ENCODE measurements at regions not wholly inside any gene's neighbourhood (a gene's known extent, or its start where the extent isn't known, plus 50 kb on each side); places are given as distances from the start of the nearest gene placed in this dataset.

DNA sequence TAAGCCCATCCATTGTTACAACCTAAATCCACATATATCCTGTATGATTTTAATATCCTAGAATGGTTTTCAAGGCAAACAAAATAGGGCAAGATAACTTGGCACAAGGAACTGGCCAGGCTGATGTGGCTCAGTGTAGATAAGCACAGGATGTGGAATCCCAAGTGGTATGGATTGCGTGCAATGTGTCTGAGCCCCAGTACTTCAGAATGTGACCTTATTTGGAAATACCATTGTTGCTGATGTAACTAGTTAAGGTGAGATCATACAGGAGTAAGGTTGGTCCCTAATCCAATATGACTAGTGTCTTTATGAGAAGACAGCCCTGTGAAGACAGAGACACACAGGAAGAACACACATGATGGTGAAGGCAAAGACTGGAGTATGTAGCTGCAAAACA is 72.4 kb downstream of the IL21 start:
- no peak overlapping the region for H3K4me3 ChIP-seq (ENCODE audit: low read length in 3 of 3)
- no peaks in the 10 kb centered on the region for H3K4me1 ChIP-seq (ENCODE audit: control insufficient read depth in 2 of 3, insufficient read depth in 2 of 3, low read depth in 1 of 3, low read length in 3 of 3)
- DNase-seq = no peak
- no peaks in the 10 kb centered on the region for H3K9me3 ChIP-seq (ENCODE audit: control insufficient read depth in 2 of 3, insufficient read depth in 1 of 3, low read length in 3 of 3)
- no peak for FAIRE-seq
- intact Hi-C loops (cut with DNase I) = no loop called here
- H3K36me3 ChIP-seq (ENCODE audit: control insufficient read depth in 2 of 3, insufficient read depth in 3 of 3, low read length in 3 of 3) = no peaks in the 10 kb centered on the region
- H3K9ac ChIP-seq (ENCODE audit: low read length in 3 of 3) = no peak overlapping the region
- TF ChIP-seq, protein P1, sequence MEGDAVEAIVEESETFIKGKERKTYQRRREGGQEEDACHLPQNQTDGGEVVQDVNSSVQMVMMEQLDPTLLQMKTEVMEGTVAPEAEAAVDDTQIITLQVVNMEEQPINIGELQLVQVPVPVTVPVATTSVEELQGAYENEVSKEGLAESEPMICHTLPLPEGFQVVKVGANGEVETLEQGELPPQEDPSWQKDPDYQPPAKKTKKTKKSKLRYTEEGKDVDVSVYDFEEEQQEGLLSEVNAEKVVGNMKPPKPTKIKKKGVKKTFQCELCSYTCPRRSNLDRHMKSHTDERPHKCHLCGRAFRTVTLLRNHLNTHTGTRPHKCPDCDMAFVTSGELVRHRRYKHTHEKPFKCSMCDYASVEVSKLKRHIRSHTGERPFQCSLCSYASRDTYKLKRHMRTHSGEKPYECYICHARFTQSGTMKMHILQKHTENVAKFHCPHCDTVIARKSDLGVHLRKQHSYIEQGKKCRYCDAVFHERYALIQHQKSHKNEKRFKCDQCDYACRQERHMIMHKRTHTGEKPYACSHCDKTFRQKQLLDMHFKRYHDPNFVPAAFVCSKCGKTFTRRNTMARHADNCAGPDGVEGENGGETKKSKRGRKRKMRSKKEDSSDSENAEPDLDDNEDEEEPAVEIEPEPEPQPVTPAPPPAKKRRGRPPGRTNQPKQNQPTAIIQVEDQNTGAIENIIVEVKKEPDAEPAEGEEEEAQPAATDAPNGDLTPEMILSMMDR (IDR thresholded peaks at IDR 0.05; ENCODE audit: borderline replicate concordance, extremely low read depth, insufficient read depth) = no peak
- H3K27ac ChIP-seq (ENCODE audit: low read depth in 2 of 2, low read length in 2 of 2) = no peak overlapping the region
- H3K27me3 ChIP-seq (ENCODE audit: control insufficient read depth, insufficient read depth, low read length) = no peaks in the 10 kb centered on the region

DNA sequence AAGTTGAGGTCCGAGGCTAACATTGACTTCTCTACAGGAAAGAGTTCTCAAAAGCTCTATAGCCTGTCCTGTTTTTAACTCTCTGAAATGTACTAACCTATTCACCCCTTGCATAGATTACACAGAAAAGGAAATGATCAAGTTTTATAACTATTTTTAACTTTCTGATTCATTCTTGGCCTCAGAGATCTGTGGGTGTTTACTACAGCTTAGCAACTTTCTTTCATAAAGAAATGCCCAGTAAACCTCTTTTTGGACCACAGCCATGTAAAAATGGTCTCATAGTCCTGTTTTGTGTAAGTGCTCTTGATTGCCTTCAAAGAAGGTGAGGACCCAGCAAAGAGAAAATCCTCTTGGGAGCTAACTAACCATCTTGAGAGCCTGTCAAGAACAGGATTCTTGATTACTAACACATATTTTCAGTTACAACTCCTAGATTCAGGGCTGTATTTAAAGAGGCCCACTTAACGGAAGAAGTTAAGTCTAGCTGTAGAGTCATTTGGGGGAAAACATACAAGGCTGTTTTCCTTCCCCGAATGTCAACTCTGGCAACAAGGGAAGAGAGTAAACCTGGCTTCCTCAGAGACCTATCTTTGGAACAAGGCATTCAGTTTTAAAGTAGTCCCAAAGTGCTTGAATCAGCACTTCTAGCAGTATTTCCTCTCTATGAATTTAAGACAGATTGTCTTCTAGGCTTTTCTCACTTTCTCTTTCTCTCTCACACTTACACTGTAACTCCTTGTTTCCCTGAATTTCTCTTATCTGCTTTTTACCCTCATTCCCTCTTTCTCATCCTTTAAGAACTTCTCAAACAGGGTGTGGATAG is 78.2 kb downstream of the IL21 start:
- Histone ChIP-seq H3K4me1 (ENCODE audit: control insufficient read depth in 2 of 3, insufficient read depth in 2 of 3, low read depth in 1 of 3, low read length in 3 of 3) (no peaks in the 10 kb centered on the region), H3K36me3 (ENCODE audit: control insufficient read depth in 2 of 3, insufficient read depth in 3 of 3, low read length in 3 of 3) (no peaks in the 10 kb centered on the region), H3K9me3 (ENCODE audit: control insufficient read depth in 2 of 3, insufficient read depth in 1 of 3, low read length in 3 of 3) (no peaks in the 10 kb centered on the region), H3K9ac (ENCODE audit: low read length in 3 of 3) (no peak overlapping the region), H3K27ac (ENCODE audit: low read depth in 2 of 2, low read length in 2 of 2) (no peak overlapping the region), H3K4me3 (ENCODE audit: low read length in 3 of 3) (no peak overlapping the region), H3K27me3 (ENCODE audit: control insufficient read depth, insufficient read depth, low read length) (no peaks in the 10 kb centered on the region)
- FAIRE-seq (no peak), DNase-seq (no peak)
- TF ChIP-seq, protein P1 (IDR thresholded peaks at IDR 0.05; ENCODE audit: borderline replicate concordance, extremely low read depth, insufficient read depth) = no peak
- intact Hi-C loops (cut with DNase I) = no loop called here

DNA sequence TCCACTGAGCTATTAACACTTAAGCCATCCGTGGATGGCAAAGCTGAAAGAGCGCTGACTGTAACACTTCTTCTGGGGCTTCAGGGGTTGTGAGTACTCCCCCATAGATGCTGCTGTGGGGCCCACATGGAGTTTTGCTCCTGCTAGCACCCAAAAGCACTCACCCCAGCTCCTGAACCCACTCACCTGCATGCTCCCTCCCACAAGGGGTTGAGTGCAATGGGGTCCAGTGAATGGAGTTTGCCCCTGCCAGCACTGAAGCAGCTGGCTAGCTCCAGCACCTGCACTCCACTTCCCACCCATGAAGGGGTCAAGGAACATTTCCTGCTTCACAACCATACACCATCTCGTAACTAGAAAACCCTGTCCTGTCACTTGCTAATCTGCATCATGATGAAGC is 78.9 kb downstream of the IL21 start:
- Histone ChIP-seq H3K27me3 (ENCODE audit: control insufficient read depth, insufficient read depth, low read length) (no peaks in the 10 kb centered on the region), H3K4me1 (ENCODE audit: control insufficient read depth in 2 of 3, insufficient read depth in 2 of 3, low read depth in 1 of 3, low read length in 3 of 3) (no peaks in the 10 kb centered on the region), H3K9ac (ENCODE audit: low read length in 3 of 3) (no peak overlapping the region), H3K9me3 (ENCODE audit: control insufficient read depth in 2 of 3, insufficient read depth in 1 of 3, low read length in 3 of 3) (no peaks in the 10 kb centered on the region), H3K27ac (ENCODE audit: low read depth in 2 of 2, low read length in 2 of 2) (no peak overlapping the region), H3K4me3 (ENCODE audit: low read length in 3 of 3) (no peak overlapping the region), H3K36me3 (ENCODE audit: control insufficient read depth in 2 of 3, insufficient read depth in 3 of 3, low read length in 3 of 3) (no peaks in the 10 kb centered on the region)
- TF ChIP-seq, protein P1 (IDR thresholded peaks at IDR 0.05; ENCODE audit: borderline replicate concordance, extremely low read depth, insufficient read depth) = no peak
- intact Hi-C loops (cut with DNase I) = no loop called here
- FAIRE-seq (no peak), DNase-seq (no peak)
